ENCODE measurements at regions not wholly inside any gene's neighbourhood (a gene's known extent, or its start where the extent isn't known, plus 50 kb on each side); places are given as distances from the start of the nearest gene placed in this dataset.

DNA sequence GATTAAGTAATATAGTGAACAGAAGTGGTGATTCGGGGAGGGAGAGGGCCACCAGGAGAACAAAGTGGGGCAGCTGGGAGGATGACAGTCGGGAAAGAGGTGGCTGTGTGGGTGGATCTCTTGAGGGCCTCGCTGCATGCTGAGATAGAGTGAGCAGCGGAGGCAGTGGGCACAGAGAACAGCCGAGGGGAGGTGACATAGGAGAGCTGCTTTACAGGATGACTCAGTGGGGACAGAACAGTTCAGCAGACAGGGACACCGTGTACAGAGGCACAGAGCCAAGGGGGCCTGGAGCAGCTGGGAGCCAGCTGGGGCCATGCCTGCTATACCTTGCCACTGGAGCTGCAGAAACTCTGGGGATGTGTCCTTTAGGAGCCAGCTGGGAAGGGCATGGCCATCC, 273.9 kb downstream of the GADD45G start:
- H3K27ac ChIP-seq: no peak overlapping the region
- DNase-seq: peak; percentile 54
- TF ChIP-seq, protein P1, sequence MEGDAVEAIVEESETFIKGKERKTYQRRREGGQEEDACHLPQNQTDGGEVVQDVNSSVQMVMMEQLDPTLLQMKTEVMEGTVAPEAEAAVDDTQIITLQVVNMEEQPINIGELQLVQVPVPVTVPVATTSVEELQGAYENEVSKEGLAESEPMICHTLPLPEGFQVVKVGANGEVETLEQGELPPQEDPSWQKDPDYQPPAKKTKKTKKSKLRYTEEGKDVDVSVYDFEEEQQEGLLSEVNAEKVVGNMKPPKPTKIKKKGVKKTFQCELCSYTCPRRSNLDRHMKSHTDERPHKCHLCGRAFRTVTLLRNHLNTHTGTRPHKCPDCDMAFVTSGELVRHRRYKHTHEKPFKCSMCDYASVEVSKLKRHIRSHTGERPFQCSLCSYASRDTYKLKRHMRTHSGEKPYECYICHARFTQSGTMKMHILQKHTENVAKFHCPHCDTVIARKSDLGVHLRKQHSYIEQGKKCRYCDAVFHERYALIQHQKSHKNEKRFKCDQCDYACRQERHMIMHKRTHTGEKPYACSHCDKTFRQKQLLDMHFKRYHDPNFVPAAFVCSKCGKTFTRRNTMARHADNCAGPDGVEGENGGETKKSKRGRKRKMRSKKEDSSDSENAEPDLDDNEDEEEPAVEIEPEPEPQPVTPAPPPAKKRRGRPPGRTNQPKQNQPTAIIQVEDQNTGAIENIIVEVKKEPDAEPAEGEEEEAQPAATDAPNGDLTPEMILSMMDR (IDR thresholded peaks at IDR 0.05): no peak
- peaks cover 23% of the 10 kb centered on the region for H3K4me1 ChIP-seq
- no peaks in the 10 kb centered on the region for H3K9me3 ChIP-seq
- H3K36me3 ChIP-seq: no peaks in the 10 kb centered on the region
- ATAC-seq: peak; percentile 61 to 63
- intact Hi-C loops (cut with DNase I): no loop called here
- no peak overlapping the region for H3K4me3 ChIP-seq
- H3K27me3 ChIP-seq (ENCODE audit: low read depth): no peaks in the 10 kb centered on the region

DNA sequence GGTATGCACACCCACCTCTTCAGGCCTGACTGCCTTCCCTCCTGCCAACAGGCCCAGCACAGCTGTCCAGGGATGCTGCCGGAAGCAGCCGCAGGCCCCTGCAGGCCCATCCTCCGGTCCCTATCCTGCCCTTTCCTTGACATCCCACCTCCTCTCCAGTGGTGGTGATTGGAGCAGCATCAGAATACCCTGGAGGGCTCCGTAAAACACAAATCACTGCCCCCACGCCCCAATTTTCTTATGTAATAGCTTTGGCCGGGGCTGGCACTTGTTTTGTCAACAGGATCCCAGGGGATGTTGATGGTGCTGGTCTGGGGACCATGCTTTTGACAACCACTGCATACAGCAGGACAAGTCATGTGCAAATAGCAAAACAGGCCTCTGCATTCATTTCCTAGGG, 274.5 kb downstream of the GADD45G start:
- ATAC-seq (no peak), DNase-seq (peak; percentile 11)
- TF ChIP-seq, protein P1 (IDR thresholded peaks at IDR 0.05): no peak
- intact Hi-C loops (cut with DNase I): no loop called here
- H3K27me3 ChIP-seq (ENCODE audit: low read depth): no peaks in the 10 kb centered on the region
- H3K27ac ChIP-seq: no peak overlapping the region
- H3K4me1 ChIP-seq: peaks cover 18% of the 10 kb centered on the region
- H3K36me3 ChIP-seq: no peaks in the 10 kb centered on the region
- no peaks in the 10 kb centered on the region for H3K9me3 ChIP-seq
- H3K4me3 ChIP-seq: no peak overlapping the region

DNA sequence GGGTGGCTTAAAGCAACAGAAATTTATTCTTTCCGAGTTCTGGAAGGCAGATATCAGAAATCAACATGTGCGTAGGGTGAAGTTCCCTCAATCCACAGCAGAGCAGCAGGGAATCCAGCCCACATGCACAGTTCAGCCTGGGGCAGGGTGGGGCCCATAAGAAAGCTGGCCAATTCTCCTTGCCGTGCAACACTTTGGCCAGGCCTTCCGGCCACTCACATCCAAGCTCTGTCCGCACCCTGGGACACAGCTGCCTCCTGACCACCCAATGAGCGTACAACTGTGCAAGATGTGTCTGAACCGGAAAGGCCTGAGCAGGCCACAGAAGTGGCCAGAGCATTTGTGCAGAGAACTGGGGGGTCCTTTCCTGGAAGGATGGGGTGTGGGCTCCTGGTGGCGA, 274.9 kb downstream of the GADD45G start:
- no peaks in the 10 kb centered on the region for H3K9me3 ChIP-seq
- ATAC-seq: no peak
- H3K4me3 ChIP-seq: no peak overlapping the region
- no peaks in the 10 kb centered on the region for H3K36me3 ChIP-seq
- TF ChIP-seq, protein P1 (IDR thresholded peaks at IDR 0.05): no peak
- no peaks in the 10 kb centered on the region for H3K27me3 ChIP-seq (ENCODE audit: low read depth)
- H3K27ac ChIP-seq: no peak overlapping the region
- peaks cover 13% of the 10 kb centered on the region for H3K4me1 ChIP-seq
- intact Hi-C loops (cut with DNase I): no loop called here
- DNase-seq: no peak

DNA sequence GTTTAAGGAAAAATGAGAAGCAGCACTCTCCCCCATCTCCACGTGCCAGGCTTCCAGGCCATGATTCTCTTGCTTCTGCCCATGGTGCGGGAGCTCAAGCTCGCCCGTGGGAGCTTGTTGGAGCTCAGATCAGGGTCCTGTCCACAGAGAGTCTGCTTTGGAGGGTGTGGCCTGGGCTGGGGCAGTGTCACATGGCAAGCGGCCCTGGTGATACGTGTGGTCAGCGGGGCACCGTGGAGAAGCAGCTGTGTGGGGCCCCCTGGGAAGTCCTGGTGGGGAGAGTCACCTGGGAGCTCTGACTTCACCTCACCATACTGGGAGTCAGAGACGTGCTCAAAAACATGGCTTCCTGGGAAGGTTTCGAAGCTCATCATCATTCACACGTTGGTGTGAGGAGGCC, 275.3 kb downstream of the GADD45G start:
- Histone ChIP-seq H3K36me3 (no peaks in the 10 kb centered on the region), H3K9me3 (no peaks in the 10 kb centered on the region), H3K4me3 (no peak overlapping the region), H3K27me3 (ENCODE audit: low read depth) (no peaks in the 10 kb centered on the region), H3K27ac (no peak overlapping the region), H3K4me1 (peaks cover 10% of the 10 kb centered on the region)
- DNase-seq: no peak
- no peak for ATAC-seq
- TF ChIP-seq, protein P1 (IDR thresholded peaks at IDR 0.05): no peak
- intact Hi-C loops (cut with DNase I): no loop called here

DNA sequence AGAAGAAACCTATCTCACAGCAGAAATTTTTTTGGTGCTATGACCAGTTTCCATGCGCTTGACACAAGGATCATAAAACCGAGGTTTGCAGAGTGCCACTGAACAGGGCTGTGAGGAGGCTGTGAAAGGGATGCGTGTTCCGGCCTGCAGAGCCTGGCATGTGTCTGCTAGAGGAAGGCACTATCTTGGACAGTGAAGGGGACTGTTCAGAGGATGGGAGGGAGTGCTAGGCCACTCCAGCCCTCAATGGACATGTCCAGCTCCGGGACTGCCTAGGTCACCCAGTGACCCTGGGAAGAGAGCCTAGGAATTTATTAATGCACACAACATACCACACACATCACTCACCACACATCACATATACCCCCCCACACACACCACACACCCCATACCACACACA, 275.9 kb downstream of the GADD45G start:
- H3K4me3 ChIP-seq: no peak overlapping the region
- TF ChIP-seq, protein P1 (IDR thresholded peaks at IDR 0.05): no peak
- no peak overlapping the region for H3K27ac ChIP-seq
- H3K4me1 ChIP-seq: peaks cover 5% of the 10 kb centered on the region
- DNase-seq (no peak), ATAC-seq (no peak)
- H3K27me3 ChIP-seq (ENCODE audit: low read depth): no peaks in the 10 kb centered on the region
- H3K36me3 ChIP-seq: no peaks in the 10 kb centered on the region
- intact Hi-C loops (cut with DNase I): no loop called here
- no peaks in the 10 kb centered on the region for H3K9me3 ChIP-seq

DNA sequence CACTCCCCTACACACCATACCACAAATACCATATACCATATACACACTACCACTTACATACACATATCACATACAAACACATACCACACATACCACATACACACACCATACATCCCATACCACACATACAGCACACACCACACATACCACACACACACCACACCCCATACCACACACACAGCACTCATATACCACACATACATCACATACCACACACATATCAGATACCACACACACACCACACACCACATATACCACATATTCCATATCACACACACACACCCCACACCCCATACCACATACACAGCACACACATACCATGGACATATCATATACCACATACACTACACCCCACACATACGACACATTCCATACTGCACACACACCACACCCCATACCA, 276.6 kb downstream of the GADD45G start:
- no peak overlapping the region for H3K4me3 ChIP-seq
- ATAC-seq (no peak), DNase-seq (no peak)
- no peaks in the 10 kb centered on the region for H3K9me3 ChIP-seq
- no peaks in the 10 kb centered on the region for H3K27me3 ChIP-seq (ENCODE audit: low read depth)
- peaks cover 5% of the 10 kb centered on the region for H3K4me1 ChIP-seq
- TF ChIP-seq, protein P1 (IDR thresholded peaks at IDR 0.05): no peak
- H3K27ac ChIP-seq: no peak overlapping the region
- intact Hi-C loops (cut with DNase I): no loop called here
- no peaks in the 10 kb centered on the region for H3K36me3 ChIP-seq

All from lower lobe of right lung (tissue), 2 donors.